Neural progenitor cell (in vitro differentiated cells): ENCODE measurements at regions not wholly inside any gene's neighbourhood (a gene's known extent, or its start where the extent isn't known, plus 50 kb on each side); places are given as distances from the start of the nearest gene placed in this dataset.

Experiments
- CTCF ChIP-seq: fragments of 200-600 bp; sonication (generic); IDR thresholded peaks from 2 replicates; pipeline ENCODE4 v1.5.1; 2017; ENCODE audit warnings: antibody characterized with exemption, mild to moderate bottlenecking
- EZH2 ChIP-seq: fragments of 200-600 bp; sonication (generic); IDR thresholded peaks from 2 replicates; pipeline ENCODE4 v1.6.1; 2017; ENCODE audit warnings: antibody characterized with exemption, mild to moderate bottlenecking, moderate library complexity
- EZH2phosphoT487 ChIP-seq: fragments of 200-600 bp; sonication (generic); IDR thresholded peaks from 2 replicates; pipeline ENCODE4 v1.6.1; 2017; ENCODE audit warnings: antibody characterized with exemption

- TF ChIP-seq CTCF = no peak
- TF ChIP-seq EZH2 = no peak
- no peak for TF ChIP-seq EZH2phosphoT487
These were observed 435.2 kb upstream of the DCN start for GRCh38 chr12:91617818-91618217.
